ENCODE measurements at regions not wholly inside any gene's neighbourhood (a gene's known extent, or its start where the extent isn't known, plus 50 kb on each side); places are given as distances from the start of the nearest gene placed in this dataset.

DNA sequence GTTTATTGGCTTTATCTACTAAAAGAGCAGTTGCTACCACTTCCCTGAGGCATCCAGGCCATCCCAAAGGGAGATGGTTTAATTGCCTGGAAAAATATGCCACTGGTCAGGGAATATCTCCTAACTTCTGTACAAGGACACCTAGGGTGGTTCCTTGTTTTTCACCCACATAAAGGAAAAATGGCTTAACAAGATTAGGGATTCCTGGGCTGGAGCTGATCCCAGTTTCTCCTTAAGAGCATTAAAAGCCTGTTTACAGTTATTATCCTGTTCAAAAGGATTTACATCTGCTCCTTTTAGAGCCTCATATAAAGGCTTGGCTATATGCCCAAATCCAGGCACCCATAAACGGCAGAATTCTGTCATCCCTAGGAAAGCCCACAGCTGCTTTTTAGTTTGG lies 70.2 kb upstream of the WNT7A start (continued):
- TF ChIP-seq ZNF281 (CRISPR knock-in tag; IDR thresholded peaks at IDR 0.05) (no peak), TP53 (CRISPR knock-in tag; IDR thresholded peaks at IDR 0.05) (no peak)

GRCh38 chr3:13947912-13948311 lies 68.0 kb upstream of the WNT7A start:
- ChIA-PET POLR2A (no interaction called here), CTCF (interaction anchor here (0.6 to 2.1 kb wide), 4 partner anchors 9 to 196 kb away, joined by 3 to 9 read pairs (median 6); no protein-coding TSS in a partner anchor)
- Mint-ChIP-seq H3K27me3 (ENCODE audit: low read depth) (peaks cover 27% of the 10 kb centered on the region), H3K27ac (no peak overlapping the region), H3K4me3 (no peak overlapping the region), H3K4me1 (peaks cover 16% of the 10 kb centered on the region), H3K9me3 (peaks cover 48% of the 10 kb centered on the region), H3K36me3 (peaks cover 14% of the 10 kb centered on the region)
- TF ChIP-seq FOXP1 (CRISPR knock-in tag; IDR thresholded peaks at IDR 0.05; ENCODE audit: borderline replicate concordance), result no peak
- no peak for TF ChIP-seq NFYB (CRISPR knock-in tag; conservative IDR thresholded peaks at IDR 0.05; ENCODE audit: low read depth)
- ATAC-seq (peak; percentile 52), DNase-seq (ENCODE audit: low spot score) (peak; percentile 23)

GRCh38 chr3:13939206-13939605 lies 59.3 kb upstream of the WNT7A start:
- ChIA-PET CTCF (interaction anchor here (2.2 kb wide), 1 partner anchor 9 kb away, joined by 8 read pairs; no protein-coding TSS in a partner anchor), POLR2A (no interaction called here)
- no peak for ATAC-seq
- no peak overlapping the region for H3K4me3 Mint-ChIP-seq
- H3K27me3 Mint-ChIP-seq (ENCODE audit: low read depth), result peaks cover 12% of the 10 kb centered on the region
- peaks cover 5% of the 10 kb centered on the region for H3K4me1 Mint-ChIP-seq
- no peaks in the 10 kb centered on the region for H3K36me3 Mint-ChIP-seq
- DNase-seq (ENCODE audit: low spot score), result no peak
- H3K9me3 Mint-ChIP-seq, result peaks cover 23% of the 10 kb centered on the region
- H3K27ac Mint-ChIP-seq, result no peak overlapping the region
- no peak for TF ChIP-seq TEAD4 (CRISPR knock-in tag; IDR thresholded peaks at IDR 0.05)
- no peak for TF ChIP-seq NR3C1 (CRISPR knock-in tag; conservative IDR thresholded peaks at IDR 0.05; ENCODE audit: low read depth)
- TF ChIP-seq, protein P1, sequence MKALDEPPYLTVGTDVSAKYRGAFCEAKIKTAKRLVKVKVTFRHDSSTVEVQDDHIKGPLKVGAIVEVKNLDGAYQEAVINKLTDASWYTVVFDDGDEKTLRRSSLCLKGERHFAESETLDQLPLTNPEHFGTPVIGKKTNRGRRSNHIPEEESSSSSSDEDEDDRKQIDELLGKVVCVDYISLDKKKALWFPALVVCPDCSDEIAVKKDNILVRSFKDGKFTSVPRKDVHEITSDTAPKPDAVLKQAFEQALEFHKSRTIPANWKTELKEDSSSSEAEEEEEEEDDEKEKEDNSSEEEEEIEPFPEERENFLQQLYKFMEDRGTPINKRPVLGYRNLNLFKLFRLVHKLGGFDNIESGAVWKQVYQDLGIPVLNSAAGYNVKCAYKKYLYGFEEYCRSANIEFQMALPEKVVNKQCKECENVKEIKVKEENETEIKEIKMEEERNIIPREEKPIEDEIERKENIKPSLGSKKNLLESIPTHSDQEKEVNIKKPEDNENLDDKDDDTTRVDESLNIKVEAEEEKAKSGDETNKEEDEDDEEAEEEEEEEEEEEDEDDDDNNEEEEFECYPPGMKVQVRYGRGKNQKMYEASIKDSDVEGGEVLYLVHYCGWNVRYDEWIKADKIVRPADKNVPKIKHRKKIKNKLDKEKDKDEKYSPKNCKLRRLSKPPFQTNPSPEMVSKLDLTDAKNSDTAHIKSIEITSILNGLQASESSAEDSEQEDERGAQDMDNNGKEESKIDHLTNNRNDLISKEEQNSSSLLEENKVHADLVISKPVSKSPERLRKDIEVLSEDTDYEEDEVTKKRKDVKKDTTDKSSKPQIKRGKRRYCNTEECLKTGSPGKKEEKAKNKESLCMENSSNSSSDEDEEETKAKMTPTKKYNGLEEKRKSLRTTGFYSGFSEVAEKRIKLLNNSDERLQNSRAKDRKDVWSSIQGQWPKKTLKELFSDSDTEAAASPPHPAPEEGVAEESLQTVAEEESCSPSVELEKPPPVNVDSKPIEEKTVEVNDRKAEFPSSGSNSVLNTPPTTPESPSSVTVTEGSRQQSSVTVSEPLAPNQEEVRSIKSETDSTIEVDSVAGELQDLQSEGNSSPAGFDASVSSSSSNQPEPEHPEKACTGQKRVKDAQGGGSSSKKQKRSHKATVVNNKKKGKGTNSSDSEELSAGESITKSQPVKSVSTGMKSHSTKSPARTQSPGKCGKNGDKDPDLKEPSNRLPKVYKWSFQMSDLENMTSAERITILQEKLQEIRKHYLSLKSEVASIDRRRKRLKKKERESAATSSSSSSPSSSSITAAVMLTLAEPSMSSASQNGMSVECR (CRISPR knock-in tag; IDR thresholded peaks at IDR 0.05; ENCODE audit: borderline replicate concordance), result no peak
- TF ChIP-seq ZBTB21 (CRISPR knock-in tag; IDR thresholded peaks at IDR 0.05; ENCODE audit: borderline replicate concordance), result no peak
- no peak for TF ChIP-seq CBFB (CRISPR knock-in tag; IDR thresholded peaks at IDR 0.05; ENCODE audit: low read depth)
- no peak for TF ChIP-seq ZNF138 (CRISPR knock-in tag; conservative IDR thresholded peaks at IDR 0.05)
- TF ChIP-seq ZNF219 (CRISPR knock-in tag; IDR thresholded peaks at IDR 0.05; ENCODE audit: borderline replicate concordance), result no peak
- TF ChIP-seq ZNF512 (CRISPR knock-in tag; IDR thresholded peaks at IDR 0.05; ENCODE audit: borderline replicate concordance), result no peak
- no peak for TF ChIP-seq CREM (CRISPR knock-in tag; IDR thresholded peaks at IDR 0.05)
- no peak for TF ChIP-seq TCF7 (CRISPR knock-in tag; IDR thresholded peaks at IDR 0.05; ENCODE audit: low read depth)

Measured in WTC11 (cell line).